ENCODE measurements at regions not wholly inside any gene's neighbourhood (a gene's known extent, or its start where the extent isn't known, plus 50 kb on each side); places are given as distances from the start of the nearest gene placed in this dataset.
"Not testable (repeated sequence)": the region's sequence is repeated elsewhere in the genome, so short reads cannot be mapped to it uniquely, and the experiment has no call there.

GRCh38 chr11:103735497-103736032, 300.9 kb upstream of the DDI1 start:
- no peaks in the 10 kb centered on the region for H3K27me3 ChIP-seq (ENCODE audit: insufficient read depth, low read length)
- no peaks in the 10 kb centered on the region for H3K9me3 ChIP-seq (ENCODE audit: low read length)
- H3K36me3 ChIP-seq (ENCODE audit: insufficient read depth, low read length), result no peaks in the 10 kb centered on the region
- H3K4me1 ChIP-seq (ENCODE audit: insufficient read depth, low read length), result peaks cover 31% of the 10 kb centered on the region
- no peak overlapping the region for H2AFZ ChIP-seq (ENCODE audit: low read depth, low read length)
- no peak overlapping the region for H3K4me3 ChIP-seq (ENCODE audit: low read length)

DNA sequence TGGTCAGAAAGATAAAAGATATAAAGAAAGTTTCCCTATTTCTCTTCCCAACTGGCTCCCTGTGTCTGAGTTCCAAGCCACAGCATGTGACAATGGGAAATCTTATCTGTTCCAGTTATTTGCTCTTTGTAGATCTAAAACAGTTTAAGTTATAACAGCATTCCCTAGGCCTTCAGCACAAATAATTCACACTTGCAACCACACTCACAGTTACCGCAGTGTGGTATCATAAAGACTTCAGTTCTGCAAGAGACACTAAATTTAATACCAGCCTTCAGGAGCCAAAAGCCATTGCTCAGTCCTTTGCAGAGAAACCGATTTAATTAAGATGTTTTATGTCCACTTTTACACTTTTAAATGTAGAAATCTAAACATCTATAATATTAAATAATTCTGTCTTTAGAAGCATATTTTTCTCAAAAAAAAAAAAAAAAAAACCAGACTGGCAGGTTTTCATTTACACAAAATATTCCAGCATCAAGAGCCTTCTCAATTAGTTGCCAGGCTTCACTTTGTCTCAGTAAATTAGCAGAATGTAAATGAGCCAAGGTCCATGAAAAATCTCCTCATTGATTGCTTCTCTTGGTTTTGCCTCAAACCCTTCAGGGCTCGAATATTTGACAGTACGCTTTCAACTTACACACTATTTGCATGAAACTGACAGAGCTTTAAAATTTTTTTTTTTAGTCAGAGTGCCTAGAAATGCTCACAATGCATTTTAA, 300.0 kb upstream of the DDI1 start:
- no peaks in the 10 kb centered on the region for H3K27me3 ChIP-seq (ENCODE audit: insufficient read depth, low read length)
- H3K4me3 ChIP-seq (ENCODE audit: low read length), result no peak overlapping the region
- H3K36me3 ChIP-seq (ENCODE audit: insufficient read depth, low read length), result no peaks in the 10 kb centered on the region
- peaks cover 22% of the 10 kb centered on the region for H3K4me1 ChIP-seq (ENCODE audit: insufficient read depth, low read length)
- no peaks in the 10 kb centered on the region for H3K9me3 ChIP-seq (ENCODE audit: low read length)
- no peak overlapping the region for H2AFZ ChIP-seq (ENCODE audit: low read depth, low read length)

DNA sequence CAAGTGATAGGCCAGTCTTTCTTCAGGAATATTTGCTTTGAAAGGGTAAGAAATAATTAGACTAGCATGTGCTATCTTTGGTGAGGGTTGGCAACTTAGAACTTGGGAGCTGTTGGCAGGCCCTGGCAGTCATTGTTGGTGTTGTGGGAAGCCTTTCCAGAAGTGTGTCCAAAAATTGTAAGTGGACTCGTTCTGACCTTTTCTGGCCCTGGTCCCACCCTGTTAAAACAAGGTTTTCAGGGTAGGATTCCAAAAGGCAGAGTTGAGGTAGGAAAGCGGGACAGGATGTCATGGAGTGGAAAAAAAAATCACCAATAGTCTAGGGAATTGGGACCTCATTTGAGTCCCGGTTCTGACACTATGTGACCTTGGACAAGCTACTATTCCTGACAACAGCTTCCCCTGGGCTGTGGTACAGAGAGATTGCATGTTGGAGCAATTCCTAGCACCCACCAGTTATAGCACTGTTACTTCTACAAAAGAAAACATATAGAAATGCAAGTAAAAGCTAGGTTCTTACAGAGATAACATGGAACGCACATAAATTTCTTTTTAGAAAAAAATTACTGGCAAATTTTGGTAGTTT, 299.3 kb upstream of the DDI1 start:
- Histone ChIP-seq H3K4me3 (ENCODE audit: low read length) (no peak overlapping the region), H3K36me3 (ENCODE audit: insufficient read depth, low read length) (no peaks in the 10 kb centered on the region), H3K4me1 (ENCODE audit: insufficient read depth, low read length) (peaks cover 16% of the 10 kb centered on the region), H3K9me3 (ENCODE audit: low read length) (no peaks in the 10 kb centered on the region), H2AFZ (ENCODE audit: low read depth, low read length) (no peak overlapping the region), H3K27me3 (ENCODE audit: insufficient read depth, low read length) (no peaks in the 10 kb centered on the region)

GRCh38 chr11:103737747-103738146, 298.7 kb upstream of the DDI1 start:
- Histone ChIP-seq H2AFZ (ENCODE audit: low read depth, low read length) (no peak overlapping the region), H3K27me3 (ENCODE audit: insufficient read depth, low read length) (no peaks in the 10 kb centered on the region), H3K36me3 (ENCODE audit: insufficient read depth, low read length) (no peaks in the 10 kb centered on the region), H3K4me3 (ENCODE audit: low read length) (no peak overlapping the region), H3K9me3 (ENCODE audit: low read length) (no peaks in the 10 kb centered on the region), H3K4me1 (ENCODE audit: insufficient read depth, low read length) (peaks cover 14% of the 10 kb centered on the region)

DNA sequence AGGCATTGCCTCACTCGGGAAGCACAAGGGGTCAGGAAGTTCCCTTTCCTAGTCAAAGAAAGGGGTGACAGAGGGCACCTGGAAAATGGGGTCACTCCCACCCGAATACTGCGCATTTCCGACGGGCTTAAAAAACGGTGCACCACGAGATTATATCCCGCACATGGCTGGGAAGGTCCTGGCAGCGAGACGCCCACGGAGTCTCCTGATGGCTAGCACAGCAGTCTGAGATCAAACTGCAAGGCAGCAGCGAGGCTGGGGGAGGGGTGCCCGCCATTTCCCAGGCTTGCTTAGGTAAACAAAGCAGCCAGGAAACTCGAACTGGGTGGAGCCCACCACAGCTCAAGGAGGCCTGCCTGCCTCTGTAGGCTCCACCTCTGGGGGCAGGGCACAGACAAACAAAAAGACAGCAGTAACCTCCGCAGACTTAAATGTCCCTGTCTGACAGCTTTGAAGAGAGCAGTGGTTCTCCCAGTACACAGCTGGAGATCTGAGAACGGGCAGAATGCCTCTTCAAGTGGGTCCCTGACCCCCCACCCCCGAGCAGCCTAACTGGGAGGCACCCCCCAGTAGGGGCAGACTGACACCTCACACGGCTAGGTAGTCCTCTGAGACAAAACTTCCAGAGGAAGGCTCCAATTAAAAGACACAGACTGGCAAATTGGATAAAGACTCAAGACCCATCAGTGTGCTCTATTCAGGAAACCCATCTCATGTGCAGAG, 297.2 kb upstream of the DDI1 start:
- not testable (repeated sequence) for H2AFZ ChIP-seq (ENCODE audit: low read depth, low read length); H3K4me1 ChIP-seq (ENCODE audit: insufficient read depth, low read length); H3K36me3 ChIP-seq (ENCODE audit: insufficient read depth, low read length); H3K4me3 ChIP-seq (ENCODE audit: low read length); H3K27me3 ChIP-seq (ENCODE audit: insufficient read depth, low read length); H3K9me3 ChIP-seq (ENCODE audit: low read length)

- no peaks in the 10 kb centered on the region for H3K9me3 ChIP-seq (ENCODE audit: low read length)
- H3K27me3 ChIP-seq (ENCODE audit: insufficient read depth, low read length), result no peaks in the 10 kb centered on the region
- no peak overlapping the region for H2AFZ ChIP-seq (ENCODE audit: low read depth, low read length)
- H3K4me1 ChIP-seq (ENCODE audit: insufficient read depth, low read length), result peaks cover 6% of the 10 kb centered on the region
- no peak overlapping the region for H3K4me3 ChIP-seq (ENCODE audit: low read length)
- H3K36me3 ChIP-seq (ENCODE audit: insufficient read depth, low read length), result no peaks in the 10 kb centered on the region
These were observed 291.8 kb upstream of the DDI1 start for GRCh38 chr11:103744496-103745153.

DNA sequence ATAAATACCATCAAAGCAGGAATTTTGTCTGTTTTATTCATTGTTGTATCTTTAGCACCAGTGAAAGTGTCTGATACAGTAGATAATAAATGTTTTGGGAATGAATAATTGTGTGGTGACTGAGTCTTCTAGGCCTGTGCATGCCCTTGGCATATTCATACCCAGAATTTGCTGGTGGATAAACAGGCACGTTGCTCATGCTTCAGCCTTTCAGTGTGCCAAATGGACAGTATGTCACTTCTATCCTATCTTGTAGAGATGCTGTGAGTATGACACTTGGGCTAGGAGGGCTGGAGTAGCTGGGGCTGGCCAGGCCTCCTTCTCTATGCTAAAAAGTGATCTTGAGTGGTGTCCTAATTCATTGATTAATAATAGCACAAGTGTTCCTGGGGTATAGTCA, 287.3 kb upstream of the DDI1 start:
- Histone ChIP-seq H3K4me3 (ENCODE audit: low read length) (no peak overlapping the region), H3K36me3 (ENCODE audit: insufficient read depth, low read length) (no peaks in the 10 kb centered on the region), H3K9me3 (ENCODE audit: low read length) (no peaks in the 10 kb centered on the region), H2AFZ (ENCODE audit: low read depth, low read length) (no peak overlapping the region), H3K27me3 (ENCODE audit: insufficient read depth, low read length) (no peaks in the 10 kb centered on the region), H3K4me1 (ENCODE audit: insufficient read depth, low read length) (peaks cover 6% of the 10 kb centered on the region)

DNA sequence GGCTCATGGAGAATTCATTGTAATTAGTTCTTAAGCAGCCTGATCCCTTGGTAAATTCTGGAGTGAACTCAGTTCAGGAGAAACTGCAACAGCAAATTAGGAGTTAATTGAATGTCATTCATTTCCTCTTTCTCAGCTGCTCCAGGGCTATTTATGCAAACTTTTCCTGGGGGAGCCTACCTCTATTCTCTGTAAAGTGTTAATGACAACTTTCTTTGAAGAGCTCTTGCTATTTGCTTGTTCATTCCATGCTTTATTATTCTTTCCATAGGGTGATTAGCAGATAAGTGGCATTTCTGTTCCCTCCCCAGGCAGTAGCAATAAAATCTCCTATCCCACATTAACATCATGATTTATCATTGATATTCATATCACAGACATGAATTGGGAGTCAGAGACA, 267.6 kb upstream of the DDI1 start:
- Histone ChIP-seq H2AFZ (ENCODE audit: low read depth, low read length) (no peak overlapping the region), H3K27me3 (ENCODE audit: insufficient read depth, low read length) (no peaks in the 10 kb centered on the region)

DNA sequence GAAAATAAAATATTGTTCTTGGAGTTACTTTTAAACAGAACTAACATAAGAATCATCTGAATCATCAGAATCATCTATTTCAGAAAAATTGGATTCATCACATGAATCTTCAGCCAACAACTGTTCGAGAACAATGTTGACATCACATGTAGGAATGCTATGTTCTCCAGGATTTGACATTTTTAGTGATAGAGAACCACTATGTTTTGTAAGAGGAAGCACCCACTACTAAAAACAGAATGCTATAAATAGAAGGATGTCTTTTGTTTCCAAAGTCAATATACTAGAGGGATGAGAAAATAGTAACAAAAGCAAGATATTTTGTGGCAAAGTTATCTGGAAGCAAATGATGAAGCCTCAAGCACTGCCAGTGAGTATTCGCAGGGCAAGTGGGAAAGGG, 263.4 kb upstream of the DDI1 start:
- Histone ChIP-seq H2AFZ (ENCODE audit: low read depth, low read length) (no peak overlapping the region), H3K9me3 (ENCODE audit: low read length) (no peaks in the 10 kb centered on the region), H3K27me3 (ENCODE audit: insufficient read depth, low read length) (no peaks in the 10 kb centered on the region), H3K4me3 (ENCODE audit: low read length) (no peak overlapping the region), H3K36me3 (ENCODE audit: insufficient read depth, low read length) (no peaks in the 10 kb centered on the region), H3K4me1 (ENCODE audit: insufficient read depth, low read length) (no peaks in the 10 kb centered on the region)

More for the DNA sequence above, 267.6 kb upstream of the DDI1 start:
- H3K4me1 ChIP-seq (ENCODE audit: insufficient read depth, low read length), result no peaks in the 10 kb centered on the region
- H3K9me3 ChIP-seq (ENCODE audit: low read length), result no peaks in the 10 kb centered on the region
- no peak overlapping the region for H3K4me3 ChIP-seq (ENCODE audit: low read length)
- H3K36me3 ChIP-seq (ENCODE audit: insufficient read depth, low read length), result no peaks in the 10 kb centered on the region

DNA sequence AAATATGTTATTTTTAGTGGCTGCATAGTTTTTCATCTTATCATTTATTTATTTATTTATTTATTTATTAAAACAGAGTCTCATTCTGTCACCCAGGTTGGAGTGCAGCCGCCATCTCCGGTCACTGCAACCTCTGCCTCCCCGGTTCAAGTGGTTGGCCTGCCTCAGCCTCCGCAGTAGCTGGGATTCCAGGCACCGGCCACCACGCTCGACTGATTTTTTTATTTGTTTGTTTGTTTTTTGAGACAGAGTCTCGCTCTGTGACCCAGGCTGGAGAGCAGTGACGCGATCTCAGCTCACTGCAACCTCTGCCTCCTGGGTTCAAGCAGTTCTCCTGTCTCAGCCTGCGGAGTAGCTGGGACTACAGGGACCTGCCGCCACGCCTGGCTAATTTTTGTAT, 262.9 kb upstream of the DDI1 start:
- no peak overlapping the region for H2AFZ ChIP-seq (ENCODE audit: low read depth, low read length)
- no peaks in the 10 kb centered on the region for H3K9me3 ChIP-seq (ENCODE audit: low read length)
- no peaks in the 10 kb centered on the region for H3K36me3 ChIP-seq (ENCODE audit: insufficient read depth, low read length)

GRCh38 chr11:103779054-103779453, 257.4 kb upstream of the DDI1 start:
- H3K4me1 ChIP-seq (ENCODE audit: insufficient read depth, low read length), result peaks cover 5% of the 10 kb centered on the region
- no peaks in the 10 kb centered on the region for H3K9me3 ChIP-seq (ENCODE audit: low read length)
- no peaks in the 10 kb centered on the region for H3K36me3 ChIP-seq (ENCODE audit: insufficient read depth, low read length)
- H3K27me3 ChIP-seq (ENCODE audit: insufficient read depth, low read length), result no peaks in the 10 kb centered on the region
- H3K4me3 ChIP-seq (ENCODE audit: low read length), result no peak overlapping the region
- H2AFZ ChIP-seq (ENCODE audit: low read depth, low read length), result no peak overlapping the region

More for the DNA sequence above, 262.9 kb upstream of the DDI1 start:
- Histone ChIP-seq H3K27me3 (ENCODE audit: insufficient read depth, low read length) (no peaks in the 10 kb centered on the region), H3K4me1 (ENCODE audit: insufficient read depth, low read length) (no peaks in the 10 kb centered on the region), H3K4me3 (ENCODE audit: low read length) (no peak overlapping the region)

DNA sequence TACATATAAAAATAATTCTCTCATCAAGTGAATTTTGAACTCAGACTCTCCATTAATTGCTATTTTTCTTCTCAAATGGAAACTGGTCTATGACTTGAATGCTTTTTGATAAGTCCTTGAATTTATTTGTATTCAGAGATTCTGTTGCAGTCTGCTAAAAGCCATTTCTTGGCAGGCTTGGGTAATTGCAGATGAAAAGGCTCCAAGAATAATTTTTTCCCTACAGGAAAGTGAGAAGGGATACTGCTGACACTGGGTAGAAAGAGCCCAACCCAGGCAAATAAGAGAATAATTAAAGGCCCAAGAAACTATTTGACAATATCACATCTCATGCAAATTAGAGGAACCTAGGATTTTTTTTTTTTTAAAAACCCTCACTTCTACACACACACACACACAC, 246.5 kb upstream of the DDI1 start:
- Histone ChIP-seq H3K4me1 (ENCODE audit: insufficient read depth, low read length) (no peaks in the 10 kb centered on the region), H2AFZ (ENCODE audit: low read depth, low read length) (no peak overlapping the region), H3K9me3 (ENCODE audit: low read length) (peaks cover 7% of the 10 kb centered on the region), H3K27me3 (ENCODE audit: insufficient read depth, low read length) (no peaks in the 10 kb centered on the region), H3K36me3 (ENCODE audit: insufficient read depth, low read length) (no peaks in the 10 kb centered on the region), H3K4me3 (ENCODE audit: low read length) (no peak overlapping the region)

DNA sequence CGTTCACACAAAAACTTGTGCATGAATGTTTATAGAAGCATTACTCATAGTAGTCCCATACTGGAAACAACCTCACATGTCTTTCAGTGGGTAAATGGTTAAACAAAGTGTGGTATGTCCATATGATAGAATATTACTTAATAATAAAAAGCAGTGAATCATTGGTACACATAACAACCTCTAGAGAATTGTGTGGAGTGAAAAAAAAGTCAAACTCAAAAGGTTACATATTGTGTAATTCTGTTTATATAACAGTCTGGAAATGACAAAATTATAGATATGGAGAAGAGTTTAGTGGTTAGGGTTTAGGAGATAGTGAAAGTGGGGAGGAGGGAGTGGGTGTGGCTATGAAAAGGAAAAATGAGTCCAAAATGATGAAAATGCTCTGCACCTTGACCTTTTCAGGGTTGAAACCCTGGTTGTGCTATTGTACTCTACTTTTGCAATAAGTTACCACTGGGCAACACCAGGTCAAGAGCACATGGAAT, 243.4 kb upstream of the DDI1 start:
- Histone ChIP-seq H3K27me3 (ENCODE audit: insufficient read depth, low read length) (no peaks in the 10 kb centered on the region), H3K4me3 (ENCODE audit: low read length) (no peak overlapping the region), H3K4me1 (ENCODE audit: insufficient read depth, low read length) (no peaks in the 10 kb centered on the region), H3K36me3 (ENCODE audit: insufficient read depth, low read length) (no peaks in the 10 kb centered on the region), H3K9me3 (ENCODE audit: low read length) (peaks cover 5% of the 10 kb centered on the region), H2AFZ (ENCODE audit: low read depth, low read length) (no peak overlapping the region)
